Amygdala (tissue), 56 donors: ENCODE measurements at regions not wholly inside any gene's neighbourhood (a gene's known extent, or its start where the extent isn't known, plus 50 kb on each side); places are given as distances from the start of the nearest gene placed in this dataset.
A peak's percentile ranks its signal among the peaks of the same experiment; 100 is the strongest.
"Not testable (repeated sequence)": the region's sequence is repeated elsewhere in the genome, so short reads cannot be mapped to it uniquely, and the experiment has no call there.

Experiments used
- DNase-seq, 56 donors: peaks; one replicate each; lab custom pipeline; 2025; lab: John Stamatoyannopoulos, UW

GRCh38 chr20:55693641-55694040 lies 311.7 kb downstream of the CBLN4 start:
- no peak for DNase-seq

DNA sequence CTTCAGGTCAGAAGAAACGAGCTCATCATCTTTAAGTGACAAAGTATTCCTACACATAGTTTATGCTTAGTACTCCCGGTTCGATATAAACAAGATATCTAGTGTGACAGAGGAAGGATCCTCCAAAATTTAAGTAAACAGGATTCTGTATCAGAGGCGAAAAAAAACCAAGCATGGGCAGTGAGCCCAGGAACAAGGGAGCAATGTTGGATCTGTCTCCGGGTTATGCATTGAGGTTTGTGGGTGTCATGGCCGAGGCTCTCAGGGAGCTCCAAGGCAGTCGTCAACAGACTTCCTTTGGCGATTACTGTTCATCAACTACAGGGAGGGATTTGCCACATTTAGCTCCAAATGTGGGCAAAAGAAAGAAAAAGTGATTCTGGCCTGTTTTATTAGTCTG lies 319.5 kb downstream of the CBLN4 start:
- DNase-seq = no peak

GRCh38 chr20:55685425-55685824 lies 319.9 kb downstream of the CBLN4 start:
- DNase-seq = no peak

DNA sequence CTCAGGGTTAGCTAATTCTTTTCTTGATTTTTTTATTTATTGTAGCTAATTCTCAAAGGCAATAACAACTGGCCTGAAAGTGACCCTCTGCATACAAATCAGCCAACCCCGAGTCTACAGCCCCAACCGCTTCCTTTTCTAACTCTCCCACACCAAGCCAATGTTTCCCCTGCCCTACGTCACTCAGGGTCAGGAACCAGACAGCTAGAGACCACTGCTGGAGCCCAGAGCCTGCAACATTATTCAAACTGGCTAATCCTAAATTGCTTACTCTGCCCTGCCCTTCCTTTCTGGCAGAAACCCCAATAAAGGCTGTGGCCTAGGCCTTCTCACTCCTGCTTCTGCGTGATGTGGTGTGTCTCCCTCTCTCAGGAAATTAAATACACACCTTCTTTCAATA lies 320.7 kb downstream of the CBLN4 start:
- DNase-seq = no peak

DNA sequence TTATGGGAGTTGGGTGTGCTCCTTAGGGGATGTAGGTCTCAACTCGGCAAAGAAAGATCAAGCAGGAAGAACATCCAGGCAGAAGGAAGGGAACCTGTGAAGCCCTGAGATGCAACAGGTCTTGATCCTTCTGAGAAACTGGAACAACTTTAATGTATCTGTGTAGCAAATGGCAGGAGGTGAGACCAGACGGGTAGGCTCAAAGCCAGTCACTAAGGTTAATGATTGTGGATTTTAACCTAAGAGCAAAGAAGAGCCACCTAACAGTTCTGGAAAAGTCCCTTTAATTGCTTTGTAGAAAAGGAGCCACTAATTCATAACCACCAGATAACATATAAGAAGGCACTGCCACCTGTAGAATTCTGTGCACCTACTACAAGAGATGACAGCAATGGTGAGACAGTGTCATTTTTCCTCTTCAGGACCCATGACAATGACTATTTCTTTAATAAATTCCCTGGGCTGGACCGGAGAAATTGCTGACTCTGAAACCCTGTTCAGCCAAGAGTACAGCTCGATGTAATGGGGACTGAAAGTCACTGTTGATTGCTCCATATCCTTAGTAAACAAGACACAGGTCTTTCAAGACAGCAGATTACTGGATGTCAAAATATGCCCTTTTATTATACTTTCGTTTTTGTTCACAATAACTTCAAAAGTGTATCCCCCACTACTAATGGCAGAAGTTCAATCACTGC lies 326.2 kb downstream of the CBLN4 start:
- no peak for DNase-seq

GRCh38 chr20:55678126-55678525 lies 327.2 kb downstream of the CBLN4 start:
- DNase-seq = no peak

DNA sequence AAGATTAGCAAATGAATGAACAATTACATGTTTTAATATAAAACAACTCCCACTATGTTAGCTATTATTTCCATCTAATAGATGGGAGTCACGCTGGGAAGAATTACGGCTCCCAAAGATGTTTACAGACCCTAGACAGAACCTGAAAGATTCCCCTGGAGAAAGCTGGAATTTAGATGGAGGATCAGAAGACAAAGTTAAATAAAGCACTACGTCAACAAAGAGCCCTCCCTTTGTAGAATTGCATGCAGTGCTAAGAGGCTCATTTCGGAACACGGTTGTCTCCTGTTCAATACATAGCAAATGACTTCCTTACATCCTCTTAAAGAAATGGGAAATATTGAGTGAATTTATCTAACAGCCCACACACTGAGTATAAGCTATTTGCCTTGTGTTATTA lies 328.3 kb downstream of the CBLN4 start:
- DNase-seq = no peak

- DNase-seq = no peak
These were observed 329.2 kb downstream of the CBLN4 start for GRCh38 chr20:55676097-55676496.

GRCh38 chr20:55668631-55669030 lies 336.7 kb downstream of the CBLN4 start:
- DNase-seq = no peak

DNA sequence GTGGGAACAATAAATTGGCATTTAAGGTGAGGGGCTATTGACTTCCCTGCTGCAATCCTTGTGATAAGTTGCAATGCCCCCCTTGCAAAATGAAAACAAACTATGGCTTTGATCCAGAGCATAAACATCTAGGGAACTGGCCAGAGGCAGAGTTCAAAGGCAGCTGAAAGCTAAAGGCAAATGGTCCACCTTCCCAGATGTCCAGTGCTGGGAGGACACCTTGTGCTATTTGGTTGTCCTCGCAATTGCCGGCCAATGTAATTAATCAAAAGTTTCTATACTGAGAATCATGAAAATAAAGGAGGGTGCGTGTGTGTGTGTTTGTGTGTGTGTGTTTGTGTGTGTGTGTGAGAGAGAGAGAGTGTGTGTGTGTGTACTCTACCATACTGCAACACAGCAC lies 337.4 kb downstream of the CBLN4 start:
- DNase-seq = no peak

GRCh38 chr20:55667024-55667423 lies 338.3 kb downstream of the CBLN4 start:
- DNase-seq = no peak

- DNase-seq = no peak
These were observed 349.0 kb downstream of the CBLN4 start for GRCh38 chr20:55656231-55656775.

DNA sequence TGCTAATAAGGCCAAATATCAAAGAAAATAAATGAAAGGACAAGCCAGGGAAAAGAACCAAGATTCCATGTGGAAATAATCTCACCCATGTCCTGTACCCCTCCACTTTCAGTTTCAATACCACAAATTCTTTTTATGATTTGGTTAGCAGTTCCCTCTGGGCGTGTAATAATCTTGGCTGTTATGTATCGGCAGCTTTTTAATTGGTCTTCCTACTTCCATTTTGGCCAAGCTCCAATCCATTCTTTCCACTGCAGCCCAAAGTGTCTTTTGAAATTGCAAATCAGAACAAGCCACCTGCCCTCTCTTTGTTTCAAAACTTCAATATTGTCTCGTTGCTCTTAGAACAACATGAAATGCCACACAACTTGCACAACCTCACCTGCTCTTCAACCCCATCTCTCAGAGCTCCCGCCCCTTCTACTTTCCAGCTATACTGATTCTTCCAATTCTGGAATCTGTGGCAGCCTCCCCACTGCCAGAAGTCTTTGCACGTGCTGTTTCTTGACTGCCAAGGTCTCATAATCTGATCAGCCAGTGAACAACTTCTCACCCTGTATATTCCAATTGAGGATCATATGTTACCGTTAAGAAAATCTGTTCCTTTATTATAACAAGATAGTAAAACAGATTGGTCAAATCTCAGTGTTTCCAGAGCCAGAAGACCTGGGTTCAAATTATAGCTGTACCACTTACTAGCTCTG lies 354.5 kb downstream of the CBLN4 start:
- DNase-seq = no peak

GRCh38 chr20:55649254-55649653 lies 356.1 kb downstream of the CBLN4 start:
- DNase-seq = peak in 9 of 56 donors; percentile 1 to 36 (median 11)

GRCh38 chr20:55646851-55647250 lies 358.5 kb downstream of the CBLN4 start:
- no peak for DNase-seq

- DNase-seq = no peak
These were observed 363.8 kb downstream of the CBLN4 start for GRCh38 chr20:55641497-55641896.

DNA sequence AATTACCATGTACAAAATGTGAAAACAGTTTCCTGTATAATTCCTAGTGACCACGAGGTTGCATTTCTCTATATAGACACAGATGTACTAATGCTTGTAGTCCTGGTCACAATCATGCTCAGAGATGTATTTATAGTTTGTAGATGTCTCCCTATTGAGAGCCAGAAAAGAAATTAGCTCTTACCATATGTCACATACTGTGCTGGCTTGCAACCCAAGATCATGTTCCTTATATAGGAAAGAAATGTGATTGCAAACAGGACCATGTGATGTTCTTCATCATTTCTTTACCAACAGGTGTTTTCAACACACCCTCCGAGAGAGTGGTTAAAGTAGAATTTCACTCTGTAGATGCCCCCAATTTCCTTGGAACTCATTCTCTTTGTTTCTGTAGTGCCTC lies 369.4 kb downstream of the CBLN4 start:
- DNase-seq = no peak

DNA sequence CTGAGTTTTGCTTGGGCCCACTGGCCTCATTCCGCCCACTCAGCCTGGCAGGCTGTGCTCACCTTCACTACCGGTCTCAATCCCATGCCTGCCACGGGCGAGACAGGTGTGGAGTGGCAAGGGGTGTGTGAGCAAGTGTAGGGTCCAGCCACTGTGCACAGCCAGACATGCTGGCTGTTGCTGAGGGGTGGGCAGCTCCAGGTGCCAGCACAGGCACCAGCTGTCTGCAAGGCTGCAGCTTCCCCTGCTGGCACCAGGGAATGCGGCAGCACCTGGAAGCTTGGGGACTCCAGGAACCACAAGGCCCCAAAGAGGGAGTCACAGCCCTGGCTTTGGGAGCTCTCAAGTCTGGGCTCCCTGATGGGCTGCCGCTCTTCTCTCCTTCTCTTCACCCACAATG lies 372.7 kb downstream of the CBLN4 start:
- DNase-seq = no peak

DNA sequence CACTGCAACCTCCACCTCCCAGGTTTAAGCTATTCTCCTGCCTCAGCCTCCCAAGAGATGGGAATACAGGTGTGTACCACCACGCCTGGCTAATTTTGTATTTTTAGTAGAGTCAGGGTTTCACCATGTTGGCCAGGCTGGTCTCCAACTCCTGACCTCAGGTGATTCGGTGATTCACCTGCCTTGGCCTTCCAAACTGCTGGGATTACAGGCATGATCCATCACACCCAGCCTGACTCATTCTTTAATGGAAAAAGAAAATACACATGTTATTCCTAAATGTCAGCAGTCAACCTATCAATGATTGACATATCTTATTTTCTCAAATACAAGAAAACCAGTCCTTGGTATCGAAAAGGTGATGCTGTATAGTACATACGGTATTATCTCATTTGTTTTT lies 376.2 kb downstream of the CBLN4 start:
- DNase-seq = not testable (repeated sequence)

DNA sequence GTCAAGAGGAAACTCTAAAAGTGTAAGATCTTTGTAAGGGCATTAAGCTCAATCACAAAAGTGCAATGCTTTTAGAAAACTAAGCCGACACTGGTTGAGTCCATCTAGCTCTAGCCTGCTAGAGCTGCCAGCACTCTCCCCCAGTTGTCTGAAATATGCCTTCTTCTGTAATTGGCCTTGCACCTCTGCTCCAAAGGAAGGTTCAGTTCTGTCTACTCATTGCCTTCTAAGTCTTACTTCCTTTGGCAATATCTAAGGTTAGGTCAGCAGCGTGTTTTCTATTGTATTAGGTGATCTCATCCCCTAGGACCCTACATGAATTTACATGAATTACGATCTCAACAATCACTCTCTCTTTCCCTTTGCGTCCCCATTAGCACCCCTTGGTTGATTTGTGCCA lies 378.6 kb downstream of the CBLN4 start:
- DNase-seq = no peak

GRCh38 chr20:55616367-55616766 lies 389.0 kb downstream of the CBLN4 start:
- no peak for DNase-seq

- DNase-seq = no peak
These were observed 389.5 kb downstream of the CBLN4 start for GRCh38 chr20:55615818-55616217.
